HG02588 (cell line): ENCODE measurements at regions not wholly inside any gene's neighbourhood (a gene's known extent, or its start where the extent isn't known, plus 50 kb on each side); places are given as distances from the start of the nearest gene placed in this dataset.

Experiments
- ATAC-seq: cut with Tn5 transposase; IDR thresholded peaks from one replicate; pipeline ENCODE4 v1.9.1; 2021; ENCODE audit warnings: mild to moderate bottlenecking, moderate library complexity; ENCODE audit not compliant: unreplicated experiment

DNA sequence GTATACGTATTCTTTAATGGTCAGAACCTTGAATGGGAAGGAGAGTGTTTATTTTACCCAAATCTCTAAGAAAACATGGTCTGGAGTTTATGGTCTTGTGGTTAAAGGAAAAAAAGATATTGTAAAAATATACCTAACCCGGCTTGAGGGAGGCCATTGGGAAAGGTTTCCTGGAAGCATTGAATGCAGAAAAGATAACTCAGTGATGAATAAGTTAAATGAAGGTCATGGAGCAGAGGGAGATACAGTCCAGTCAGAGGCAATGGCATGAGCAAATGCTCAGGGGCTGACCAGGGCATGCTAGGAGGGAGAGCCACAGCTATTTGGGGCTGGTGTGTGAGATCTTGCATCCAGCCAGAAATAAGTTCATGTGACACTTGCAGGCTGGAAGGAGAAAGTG, 430.4 kb upstream of the CDH5 start:
- no peak for ATAC-seq

DNA sequence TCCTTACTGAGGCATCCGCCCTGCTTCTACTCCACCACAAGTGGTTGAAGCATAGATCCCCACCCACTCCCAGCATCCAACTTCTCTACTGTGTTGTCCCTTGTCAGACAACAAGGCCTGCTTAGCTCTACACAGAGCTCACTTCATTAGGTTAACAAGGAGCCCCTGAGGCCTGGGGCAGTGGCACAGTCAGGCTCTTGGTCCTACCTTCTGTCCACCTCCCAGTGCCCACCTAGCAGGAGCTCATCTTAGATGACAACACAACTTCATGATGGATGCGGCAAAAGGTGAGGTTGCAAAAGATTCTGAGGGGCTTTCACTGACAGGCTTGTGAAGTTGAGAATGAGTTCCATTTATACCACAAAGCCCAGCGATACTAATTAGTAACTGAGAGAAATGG, 432.0 kb upstream of the CDH5 start:
- no peak for ATAC-seq

DNA sequence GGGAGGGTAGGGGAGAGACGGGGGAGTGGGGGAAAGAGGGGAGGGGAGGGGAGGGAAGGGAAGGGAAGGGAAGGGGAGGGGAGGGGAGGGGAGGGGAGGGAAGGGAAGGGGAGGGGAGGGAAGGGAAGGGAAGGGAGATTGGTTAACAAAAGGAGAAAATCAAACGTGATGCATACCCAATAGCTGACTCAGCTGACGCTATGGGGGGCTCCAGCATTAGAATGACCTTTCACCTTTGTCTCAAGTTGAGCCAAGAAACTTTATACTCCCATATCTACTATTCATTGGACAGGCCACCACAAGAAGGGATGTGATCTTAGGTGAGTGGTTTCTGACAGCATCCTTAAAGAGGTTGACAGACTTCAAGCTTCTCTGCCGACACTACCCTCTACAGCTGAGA, 432.8 kb upstream of the CDH5 start:
- ATAC-seq, result no peak

DNA sequence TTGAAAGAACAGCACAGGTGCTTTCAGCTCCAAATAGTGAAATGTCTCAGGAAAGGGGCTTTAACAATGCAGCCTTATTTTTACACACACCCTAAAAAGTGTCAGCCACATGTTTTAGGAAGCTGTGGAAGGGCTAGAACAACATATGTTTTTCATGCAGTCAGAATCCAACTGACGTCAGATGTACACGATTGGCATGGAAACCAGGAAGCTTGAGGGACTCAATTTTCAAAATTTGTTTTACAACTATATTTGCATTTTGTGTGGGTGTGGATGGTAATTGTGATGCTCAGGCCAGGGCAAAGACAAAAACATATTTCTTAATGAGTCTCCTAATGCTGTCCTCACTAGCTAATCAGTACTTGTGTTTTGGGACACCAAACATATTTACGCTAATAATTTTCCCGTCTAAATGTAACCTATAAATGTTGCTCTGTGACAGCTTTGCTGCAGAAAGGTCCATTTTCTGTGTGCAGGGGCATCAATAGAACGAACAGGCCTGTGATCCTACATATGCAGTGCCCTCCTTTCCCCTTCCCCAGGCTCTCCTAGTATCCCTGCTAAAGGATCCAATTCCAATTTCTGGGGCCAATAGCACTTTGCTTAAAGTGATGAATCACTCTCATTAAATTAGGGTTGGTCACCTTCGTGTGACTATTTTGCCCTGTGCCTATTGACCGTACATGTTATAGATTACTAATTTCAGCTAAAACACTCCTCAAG, 434.0 kb upstream of the CDH5 start:
- ATAC-seq, result no peak

DNA sequence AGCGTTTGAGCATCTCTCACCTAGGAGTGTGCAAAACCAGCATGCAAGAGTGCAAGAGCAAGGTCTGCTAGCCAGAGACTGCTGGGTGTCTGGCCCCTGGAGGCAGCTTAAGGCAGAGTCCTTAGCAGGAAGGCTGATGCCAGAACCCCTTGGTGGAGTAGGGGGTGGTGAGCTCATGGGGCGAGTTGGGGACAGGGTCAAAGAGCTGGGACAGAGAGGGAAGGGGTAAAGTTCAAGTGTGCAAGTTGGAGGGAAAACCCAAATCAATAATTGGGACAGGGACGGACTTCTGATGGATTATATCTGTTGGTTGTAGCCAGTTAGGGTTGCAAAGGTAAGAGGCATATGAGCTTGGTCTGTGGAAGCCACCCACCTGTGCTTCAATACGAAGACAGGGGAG, 443.6 kb upstream of the CDH5 start:
- no peak for ATAC-seq

DNA sequence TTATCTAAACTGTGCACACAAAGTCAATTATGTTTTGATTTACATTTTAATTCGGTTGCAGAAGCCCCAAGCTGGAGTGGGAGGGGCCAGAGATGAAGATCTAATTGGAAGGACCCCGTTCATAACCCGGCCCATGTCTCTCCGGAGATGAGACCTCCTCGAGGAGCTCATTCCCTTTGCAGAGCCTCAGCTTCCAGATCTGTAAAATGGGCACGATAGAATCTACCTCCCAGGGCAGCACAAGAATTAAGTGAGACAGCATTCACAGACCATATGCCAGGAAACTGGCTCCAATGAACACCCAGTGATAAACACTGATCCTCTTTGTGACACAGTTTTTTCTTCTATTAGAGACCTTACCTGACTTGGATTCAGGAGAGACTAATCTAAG, 446.5 kb upstream of the CDH5 start:
- ATAC-seq, result no peak

DNA sequence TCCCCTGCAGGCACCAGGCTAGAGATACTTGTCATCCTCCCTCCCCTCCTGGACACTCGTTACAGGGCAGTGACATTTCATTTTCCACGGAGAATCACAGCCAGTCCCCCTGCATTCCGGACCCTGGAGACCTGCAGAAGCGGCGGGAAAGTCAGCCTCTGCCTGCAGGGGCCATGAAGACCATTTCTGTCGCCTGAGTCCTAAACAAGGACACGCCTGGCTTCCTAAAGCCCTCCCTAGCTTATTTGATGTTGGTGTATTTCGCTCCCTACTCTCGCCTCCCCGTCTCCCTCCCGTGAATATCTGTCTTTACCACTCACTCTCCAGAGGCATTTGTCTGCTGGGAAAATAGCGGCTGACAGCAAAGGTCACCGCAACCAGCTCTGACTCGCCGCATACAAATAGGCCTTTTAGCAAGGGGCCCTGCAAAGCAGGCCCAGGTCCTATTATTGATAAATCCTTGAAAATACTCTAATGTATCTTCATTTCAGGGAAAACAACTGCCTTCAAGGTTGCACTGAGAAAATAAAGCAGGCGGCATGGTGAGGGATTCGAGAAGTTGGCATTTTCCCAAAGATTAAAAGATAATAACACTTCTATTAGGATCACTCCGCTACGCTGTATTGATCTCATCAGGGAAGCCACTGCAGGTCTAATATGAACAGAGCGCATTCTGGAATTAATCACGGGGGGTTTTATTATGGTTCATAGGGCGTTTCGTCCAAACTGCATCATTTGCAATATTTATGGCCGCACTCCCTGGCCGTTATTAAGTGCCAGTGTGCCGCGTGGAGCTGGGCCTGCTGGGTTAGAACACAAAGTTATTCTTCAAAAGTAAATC, 447.1 kb upstream of the CDH5 start:
- ATAC-seq, result no peak

DNA sequence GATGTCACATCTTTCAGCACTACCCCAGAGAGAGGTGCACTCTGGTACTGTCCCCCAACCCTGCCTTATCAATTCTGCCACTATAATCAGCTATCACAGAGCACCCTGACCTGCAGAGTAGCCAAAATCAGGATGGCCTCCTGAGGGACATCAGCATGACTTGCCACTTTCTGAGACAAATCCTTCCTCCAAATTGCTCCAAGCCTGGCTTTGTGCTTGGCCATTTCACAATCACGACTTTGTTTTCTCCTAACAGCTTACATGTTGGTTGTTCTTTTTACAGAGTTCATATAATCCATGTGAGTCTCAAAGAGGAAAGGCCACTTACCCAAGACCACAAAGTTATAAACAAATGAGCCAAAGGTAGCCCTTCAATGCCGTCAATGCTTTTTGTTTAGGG, 449.0 kb upstream of the CDH5 start:
- ATAC-seq, result no peak

DNA sequence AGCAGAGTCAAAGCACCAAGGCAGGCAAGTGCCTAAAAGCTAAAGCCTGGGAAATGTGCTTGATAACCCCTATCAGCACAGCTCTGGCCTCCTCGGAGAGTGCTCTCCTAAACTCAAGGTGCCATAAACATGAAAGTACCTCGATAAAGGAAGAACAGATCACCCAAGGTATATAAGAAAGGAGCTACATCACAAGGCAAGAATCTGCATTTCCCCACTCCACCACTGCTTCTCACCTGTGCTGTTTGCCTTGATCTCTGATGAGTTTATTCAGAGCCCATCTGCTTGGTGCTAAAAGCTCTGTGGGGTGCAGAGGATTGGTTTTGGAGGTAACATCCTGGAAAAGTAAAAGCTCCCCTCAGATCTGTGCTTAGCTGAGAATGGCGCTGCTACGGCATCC, 449.5 kb upstream of the CDH5 start:
- ATAC-seq, result no peak

DNA sequence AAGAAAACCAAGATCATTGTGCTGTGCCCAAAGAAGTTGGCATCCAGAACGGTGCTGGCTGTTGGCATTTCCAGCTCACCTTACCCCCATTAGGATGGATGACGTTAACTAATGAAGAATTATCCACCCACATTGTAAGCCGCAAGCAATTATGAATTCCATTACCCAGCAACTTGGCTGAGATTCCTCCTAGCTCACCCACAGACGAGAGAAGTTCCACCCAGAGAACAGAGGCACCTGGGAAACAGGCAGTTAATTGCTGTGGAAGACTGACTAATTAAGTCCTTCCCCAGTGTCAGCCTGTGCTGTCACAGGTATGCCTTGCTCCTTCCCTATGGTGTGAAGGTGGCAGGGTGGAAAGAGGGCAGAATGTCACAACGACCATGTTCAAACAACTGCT, 456.2 kb upstream of the CDH5 start:
- ATAC-seq, result no peak

DNA sequence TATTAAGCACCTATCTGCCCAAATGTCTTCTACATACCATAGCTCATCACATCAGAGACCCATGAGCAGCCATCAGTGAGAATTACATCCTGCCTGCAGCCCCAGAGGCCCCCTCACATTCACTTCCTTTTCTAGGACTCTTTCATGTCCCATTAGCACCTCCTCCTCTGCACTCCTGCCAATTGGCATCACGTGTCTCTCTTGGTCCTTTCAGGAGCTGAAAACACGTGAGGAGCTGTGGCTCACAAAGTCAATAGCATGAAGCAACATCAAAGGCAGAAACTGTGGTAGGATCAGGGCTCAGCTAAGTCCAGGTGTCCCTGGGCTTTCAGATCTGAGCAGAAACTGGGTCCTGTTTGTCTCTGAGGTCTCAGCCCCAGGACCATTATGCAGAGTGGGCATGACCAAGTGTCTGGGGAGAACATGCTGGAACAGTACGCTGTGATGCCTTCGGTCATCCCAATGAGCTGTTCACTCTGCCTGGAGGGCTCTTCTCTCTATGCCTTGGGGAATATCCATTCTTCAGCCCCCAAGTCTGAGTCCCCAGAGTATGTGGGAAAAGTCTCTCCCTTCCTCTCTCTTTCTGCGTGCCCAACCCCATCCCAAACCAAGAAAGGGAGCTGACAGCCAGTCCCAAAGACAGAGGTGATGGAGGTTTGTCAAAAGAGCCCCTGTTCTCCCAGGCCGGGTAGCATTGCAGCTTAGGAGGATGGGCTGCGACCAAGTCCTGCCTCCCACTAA, 457.0 kb upstream of the CDH5 start:
- ATAC-seq, result no peak

DNA sequence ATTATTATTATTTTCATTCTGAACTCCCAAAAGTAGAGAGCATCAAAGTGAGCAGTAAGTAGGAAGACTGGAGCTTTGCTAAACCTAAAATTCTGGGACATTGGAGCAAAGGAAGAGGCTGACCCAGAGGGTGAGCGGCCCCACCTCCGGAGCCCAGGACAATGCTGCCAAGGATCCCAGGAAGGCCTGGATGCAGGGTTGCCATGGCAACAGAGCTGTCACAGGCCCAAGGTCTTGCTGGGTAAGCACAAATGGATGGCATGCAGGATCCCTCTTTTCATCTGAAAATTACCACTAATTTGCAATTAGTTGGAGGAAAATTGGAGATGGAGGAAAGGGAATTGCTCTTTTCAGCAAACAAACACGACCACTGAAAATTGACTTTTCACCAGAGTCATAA, 457.9 kb upstream of the CDH5 start:
- ATAC-seq, result no peak

DNA sequence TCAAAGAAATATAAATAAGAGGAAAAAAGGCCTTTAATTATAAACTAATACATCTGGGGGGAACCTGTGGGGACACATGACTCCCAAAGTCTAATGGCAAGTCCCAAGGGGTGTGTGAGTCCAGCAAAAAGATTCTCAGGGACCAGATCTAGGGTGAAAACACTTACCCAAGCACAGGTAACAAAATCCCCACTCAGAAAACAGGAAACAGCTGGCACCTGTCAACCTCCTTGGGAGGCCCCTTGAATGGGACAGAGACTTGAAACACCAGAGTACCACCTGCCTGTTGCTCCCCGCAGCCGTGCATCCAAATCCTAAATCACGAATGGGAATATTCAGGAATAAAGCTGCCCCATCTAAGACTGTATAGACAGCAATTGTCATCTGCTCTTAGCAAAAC, 461.2 kb upstream of the CDH5 start:
- no peak for ATAC-seq

DNA sequence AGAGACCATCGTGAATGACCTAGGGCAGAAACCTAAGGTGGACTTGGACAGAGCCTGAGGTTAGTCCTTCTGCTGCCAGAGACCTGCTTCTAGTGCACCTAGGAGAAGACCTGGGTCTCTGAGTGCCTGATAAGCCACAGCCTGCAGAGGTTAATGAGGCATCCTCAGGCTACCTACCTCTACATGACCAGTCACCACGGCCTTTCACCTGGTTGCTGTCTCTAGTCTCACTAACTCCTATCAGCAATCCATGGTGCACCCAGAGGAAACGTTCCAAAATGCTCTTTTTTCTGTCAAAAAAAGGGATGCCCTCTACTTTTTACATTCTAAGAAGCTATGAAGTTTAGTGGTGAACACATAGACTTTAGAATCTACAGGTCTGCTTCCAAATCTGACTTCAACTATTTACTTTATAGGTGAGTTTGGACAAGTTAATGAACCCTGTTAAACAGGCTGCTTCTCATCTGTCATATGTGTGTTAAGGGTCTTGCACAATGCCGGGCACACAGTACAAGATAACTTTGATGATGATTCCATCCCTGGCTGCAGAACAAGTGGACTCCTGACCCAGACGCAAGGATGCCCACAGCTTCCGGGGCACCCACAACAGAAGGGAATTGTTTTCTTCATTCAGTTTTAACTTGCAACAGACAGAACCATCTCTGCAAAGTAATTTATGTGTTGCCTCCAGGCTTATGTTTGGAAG, 469.9 kb upstream of the CDH5 start:
- ATAC-seq, result no peak

DNA sequence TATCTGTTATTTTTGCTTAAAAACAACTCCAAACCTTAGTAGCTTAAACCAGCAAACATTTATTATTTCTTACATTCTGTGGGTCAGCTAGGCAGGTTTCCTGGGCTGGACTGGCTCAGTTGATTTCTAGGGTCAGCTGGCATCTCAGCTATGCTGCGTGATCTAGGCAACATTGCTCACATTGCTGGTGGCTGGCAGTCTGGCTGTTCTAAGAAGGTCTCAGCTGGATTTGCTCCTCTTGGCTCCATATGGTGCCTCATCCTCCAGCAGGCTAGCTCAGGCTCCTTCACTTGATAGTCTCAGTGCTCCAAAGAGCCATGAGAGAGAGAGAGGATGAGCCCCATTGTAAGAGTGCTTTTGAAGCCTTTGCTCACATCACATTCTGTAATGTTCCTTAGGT, 470.6 kb upstream of the CDH5 start:
- ATAC-seq, result no peak

DNA sequence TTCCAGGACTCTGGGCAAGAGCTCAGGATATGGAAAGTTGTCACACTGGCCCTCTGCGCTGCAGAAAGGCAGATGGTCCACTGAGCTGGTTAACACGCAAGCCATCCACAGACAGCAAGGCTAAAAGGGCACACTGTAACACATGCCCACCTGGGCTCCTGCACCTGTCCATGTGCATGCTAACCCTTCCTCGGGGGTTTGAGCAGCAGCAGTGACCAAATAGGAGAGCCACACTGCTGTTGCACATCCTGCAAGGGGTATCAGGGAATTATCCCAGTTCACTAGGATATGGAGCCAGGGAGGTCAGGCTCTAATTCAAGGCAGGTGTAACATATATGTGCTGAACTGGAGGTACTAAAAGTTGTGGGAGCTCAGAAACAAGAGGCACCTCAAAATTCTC, 471.0 kb upstream of the CDH5 start:
- ATAC-seq, result no peak

DNA sequence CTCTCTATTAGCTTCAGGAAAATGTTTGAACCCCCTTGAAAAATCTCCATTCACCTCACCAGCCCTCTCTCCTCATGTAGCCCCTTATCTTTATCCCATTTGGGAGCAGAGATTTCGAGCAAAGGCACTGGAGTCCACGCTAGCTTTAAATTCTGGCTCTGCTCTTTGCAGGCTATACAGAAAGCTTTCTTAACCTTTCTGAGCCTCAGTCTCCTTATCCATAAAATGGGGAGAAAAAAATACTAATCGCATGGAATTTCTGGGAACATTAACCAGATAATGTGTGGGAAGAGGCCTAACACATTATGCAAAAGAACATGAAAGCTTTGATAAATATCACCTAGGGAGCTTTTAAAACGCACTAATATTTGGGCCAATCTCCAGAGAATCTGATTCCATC, 476.3 kb upstream of the CDH5 start:
- ATAC-seq, result no peak

DNA sequence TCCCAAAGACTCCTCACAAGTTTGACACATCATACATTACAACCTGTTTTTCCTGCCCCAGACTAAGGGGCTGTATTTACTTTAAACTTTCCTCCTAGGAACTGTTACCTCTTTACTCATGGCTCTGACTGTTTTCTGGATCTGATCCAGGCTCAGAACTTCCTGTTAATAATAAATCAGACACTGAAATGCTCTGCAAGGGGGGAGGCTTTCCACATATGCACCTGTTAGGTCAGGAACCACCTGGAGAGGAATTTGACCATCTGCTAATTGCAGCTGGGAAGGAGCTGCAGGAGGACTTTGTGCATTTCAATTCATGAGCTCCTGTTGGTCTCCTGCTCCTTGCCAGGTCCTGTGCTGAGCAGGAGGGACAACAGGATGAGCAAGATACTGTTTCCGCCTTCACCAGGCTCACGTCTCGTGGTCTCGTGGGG, 476.9 kb upstream of the CDH5 start:
- ATAC-seq, result no peak

DNA sequence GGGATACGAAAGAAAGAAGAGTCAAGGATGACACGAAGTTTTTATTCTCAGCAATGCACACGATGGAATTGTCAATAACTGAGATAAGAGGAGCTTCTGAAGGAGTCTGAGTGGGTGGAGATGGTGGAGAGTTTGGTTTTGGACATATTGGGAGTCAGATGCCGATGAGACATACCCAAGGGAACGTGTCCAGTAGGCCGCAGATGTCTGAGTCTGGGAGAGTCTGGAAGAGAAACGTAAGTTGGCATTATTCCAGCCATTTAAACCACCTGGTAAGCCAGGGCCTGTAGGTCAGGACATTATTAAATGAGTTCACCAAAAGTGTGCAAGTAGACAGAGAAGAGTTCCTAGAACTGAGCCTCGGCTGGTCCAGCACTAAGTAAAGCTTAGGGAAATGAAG, 478.3 kb upstream of the CDH5 start:
- ATAC-seq, result no peak

DNA sequence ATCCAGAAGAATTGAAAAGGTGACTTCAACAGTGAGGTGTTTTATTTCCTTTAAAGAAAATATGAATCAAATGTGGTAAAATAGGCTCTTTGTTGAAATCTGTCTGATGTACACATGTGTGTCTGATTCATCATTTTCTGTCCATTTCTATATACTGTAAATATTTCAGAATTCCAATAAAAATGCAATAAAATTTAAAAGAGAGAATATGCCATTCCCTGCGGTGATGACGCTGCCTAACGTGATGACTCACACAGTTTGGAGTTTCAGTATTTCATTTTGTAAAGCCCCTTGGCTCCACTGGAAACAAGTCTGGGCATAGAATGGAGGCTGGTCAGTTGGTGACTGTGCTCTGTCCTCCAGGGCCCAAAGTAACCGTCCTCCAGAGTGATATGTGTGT, 482.5 kb upstream of the CDH5 start:
- ATAC-seq, result no peak

DNA sequence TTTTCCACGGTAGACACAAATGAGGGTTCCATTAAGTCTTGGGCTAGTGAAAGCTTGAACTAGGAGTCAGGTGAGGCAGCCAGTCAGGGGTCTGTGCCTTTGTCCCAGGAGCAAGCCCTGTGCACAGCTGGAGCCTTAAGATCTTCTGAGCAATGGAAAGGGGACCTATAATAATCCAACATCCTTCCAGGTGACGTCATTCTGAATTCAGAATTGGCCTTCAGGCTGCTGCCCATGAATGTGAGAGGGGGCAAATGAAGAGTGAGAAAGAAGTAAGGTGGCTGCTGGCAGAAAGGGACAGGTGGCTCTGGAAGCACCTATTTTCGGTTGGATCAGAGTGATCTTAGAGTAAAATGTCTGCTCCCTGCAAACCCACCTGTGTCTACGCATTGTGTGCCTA, 488.1 kb upstream of the CDH5 start:
- no peak for ATAC-seq
